Nucleus accumbens (tissue), 56 donors: ENCODE measurements at regions not wholly inside any gene's neighbourhood (a gene's known extent, or its start where the extent isn't known, plus 50 kb on each side); places are given as distances from the start of the nearest gene placed in this dataset.
A peak's percentile ranks its signal among the peaks of the same experiment; 100 is the strongest.
"Not testable (repeated sequence)": the region's sequence is repeated elsewhere in the genome, so short reads cannot be mapped to it uniquely, and the experiment has no call there.

Experiments
- DNase-seq, 56 donors: peaks; one replicate each; lab custom pipeline; 2025; lab: John Stamatoyannopoulos, UW

GRCh38 chrX:124232523-124233201 lies 99.8 kb upstream of the TEX13D start:
- DNase-seq = peak in 10 of 56 donors; percentile 0 to 51 (median 14)

GRCh38 chrX:124234348-124234747 lies 98.1 kb upstream of the TEX13D start:
- DNase-seq = no peak

- DNase-seq = no peak
These were observed 94.2 kb upstream of the TEX13D start for GRCh38 chrX:124238268-124238667.

GRCh38 chrX:124239324-124239723 lies 93.1 kb upstream of the TEX13D start:
- no peak for DNase-seq

GRCh38 chrX:124239911-124240310 lies 92.5 kb upstream of the TEX13D start:
- no peak for DNase-seq

GRCh38 chrX:124240422-124240821 lies 92.0 kb upstream of the TEX13D start:
- DNase-seq = no peak

GRCh38 chrX:124242131-124242530 lies 90.3 kb upstream of the TEX13D start:
- DNase-seq = no peak

- no peak for DNase-seq
These were observed 83.1 kb upstream of the TEX13D start for GRCh38 chrX:124249345-124249744.

- DNase-seq = no peak
These were observed 81.5 kb upstream of the TEX13D start for GRCh38 chrX:124250835-124251437.

- no peak for DNase-seq
These were observed 77.8 kb upstream of the TEX13D start for GRCh38 chrX:124254611-124255010.

- no peak for DNase-seq
These were observed 76.2 kb upstream of the TEX13D start for GRCh38 chrX:124256216-124256615.

- DNase-seq = no peak
These were observed 75.7 kb upstream of the TEX13D start for GRCh38 chrX:124256629-124257380.

GRCh38 chrX:124257924-124258702 lies 74.3 kb upstream of the TEX13D start:
- DNase-seq = no peak

- DNase-seq = no peak
These were observed 71.6 kb upstream of the TEX13D start for GRCh38 chrX:124260845-124261244.

- DNase-seq = no peak
These were observed 68.7 kb upstream of the TEX13D start for GRCh38 chrX:124263743-124264142.

GRCh38 chrX:124268099-124268498 lies 64.4 kb upstream of the TEX13D start:
- DNase-seq = no peak

GRCh38 chrX:124269881-124270280 lies 62.6 kb upstream of the TEX13D start:
- no peak for DNase-seq

GRCh38 chrX:124271599-124271998 lies 60.9 kb upstream of the TEX13D start:
- DNase-seq = not testable (repeated sequence)

- no peak for DNase-seq
These were observed 60.0 kb upstream of the TEX13D start for GRCh38 chrX:124272370-124272982.

- DNase-seq = no peak
These were observed 57.9 kb upstream of the TEX13D start for GRCh38 chrX:124274438-124275181.
